ENCODE measurements at regions not wholly inside any gene's neighbourhood (a gene's known extent, or its start where the extent isn't known, plus 50 kb on each side); places are given as distances from the start of the nearest gene placed in this dataset.

DNA sequence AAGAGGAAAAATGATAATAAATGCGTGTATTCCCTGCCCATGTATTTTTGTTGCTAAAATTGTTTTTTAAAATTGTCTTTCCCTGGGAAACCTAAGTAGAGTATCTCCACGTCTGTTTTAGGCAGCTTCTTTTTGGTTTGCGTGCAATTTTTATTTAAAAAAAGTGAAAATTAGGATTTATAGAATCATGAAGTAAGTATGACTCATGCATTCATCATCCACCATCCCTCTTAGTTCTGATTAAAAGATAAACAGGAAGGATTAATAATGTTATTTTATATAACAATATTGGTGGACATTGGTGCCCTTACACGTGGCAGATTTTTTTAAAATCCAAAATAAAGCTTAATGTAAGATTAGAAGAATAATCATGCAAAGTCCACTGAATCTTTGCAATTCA lies 358.7 kb downstream of the MED10 start:
- H3K4me3 ChIP-seq (ENCODE audit: low read length): no peak overlapping the region
- TF ChIP-seq, protein P1, sequence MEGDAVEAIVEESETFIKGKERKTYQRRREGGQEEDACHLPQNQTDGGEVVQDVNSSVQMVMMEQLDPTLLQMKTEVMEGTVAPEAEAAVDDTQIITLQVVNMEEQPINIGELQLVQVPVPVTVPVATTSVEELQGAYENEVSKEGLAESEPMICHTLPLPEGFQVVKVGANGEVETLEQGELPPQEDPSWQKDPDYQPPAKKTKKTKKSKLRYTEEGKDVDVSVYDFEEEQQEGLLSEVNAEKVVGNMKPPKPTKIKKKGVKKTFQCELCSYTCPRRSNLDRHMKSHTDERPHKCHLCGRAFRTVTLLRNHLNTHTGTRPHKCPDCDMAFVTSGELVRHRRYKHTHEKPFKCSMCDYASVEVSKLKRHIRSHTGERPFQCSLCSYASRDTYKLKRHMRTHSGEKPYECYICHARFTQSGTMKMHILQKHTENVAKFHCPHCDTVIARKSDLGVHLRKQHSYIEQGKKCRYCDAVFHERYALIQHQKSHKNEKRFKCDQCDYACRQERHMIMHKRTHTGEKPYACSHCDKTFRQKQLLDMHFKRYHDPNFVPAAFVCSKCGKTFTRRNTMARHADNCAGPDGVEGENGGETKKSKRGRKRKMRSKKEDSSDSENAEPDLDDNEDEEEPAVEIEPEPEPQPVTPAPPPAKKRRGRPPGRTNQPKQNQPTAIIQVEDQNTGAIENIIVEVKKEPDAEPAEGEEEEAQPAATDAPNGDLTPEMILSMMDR (conservative IDR thresholded peaks at IDR 0.05; ENCODE audit: low read length): no peak
- DNase-seq (ENCODE audit: low read depth): no peak

GRCh38 chr5:6013506-6013905 lies 364.8 kb downstream of the MED10 start:
- TF ChIP-seq, protein P1 (conservative IDR thresholded peaks at IDR 0.05; ENCODE audit: low read length): no peak
- no peak for DNase-seq (ENCODE audit: low read depth)
- H3K4me3 ChIP-seq (ENCODE audit: low read length): no peak overlapping the region

GRCh38 chr5:6011199-6011598 lies 367.1 kb downstream of the MED10 start:
- H3K4me3 ChIP-seq (ENCODE audit: low read length): no peak overlapping the region
- TF ChIP-seq, protein P1 (conservative IDR thresholded peaks at IDR 0.05; ENCODE audit: low read length): no peak
- DNase-seq (ENCODE audit: low read depth): no peak

DNA sequence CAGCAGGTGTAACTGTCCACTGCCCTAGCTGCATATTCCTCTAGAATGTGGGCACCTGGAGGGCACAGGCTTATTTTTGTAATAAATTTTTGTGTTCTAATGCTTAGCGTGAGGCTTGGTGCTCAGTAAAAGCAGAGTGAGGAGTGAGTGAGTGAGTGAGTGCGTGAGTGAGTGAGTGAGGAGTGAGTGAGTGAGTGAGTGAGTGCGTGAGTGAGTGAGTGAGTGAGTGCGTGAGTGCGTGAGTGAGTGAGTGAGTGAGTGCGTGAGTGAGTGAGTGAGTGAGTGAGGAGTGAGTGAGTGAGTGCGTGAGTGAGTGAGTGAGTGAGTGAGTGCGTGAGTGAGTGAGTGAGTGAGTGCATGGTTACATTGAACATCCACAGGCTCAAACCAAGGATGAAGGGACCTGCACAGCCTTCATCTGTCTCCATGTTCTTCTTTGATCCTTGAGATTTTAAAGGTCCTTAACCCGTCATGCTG lies 371.5 kb downstream of the MED10 start:
- TF ChIP-seq, protein P1 (conservative IDR thresholded peaks at IDR 0.05; ENCODE audit: low read length): no peak
- no peak for DNase-seq (ENCODE audit: low read depth)
- no peak overlapping the region for H3K4me3 ChIP-seq (ENCODE audit: low read length)

- TF ChIP-seq, protein P1 (conservative IDR thresholded peaks at IDR 0.05; ENCODE audit: low read length): no peak
- DNase-seq (ENCODE audit: low read depth): no peak
- H3K4me3 ChIP-seq (ENCODE audit: low read length): no peak overlapping the region
Measured at GRCh38 chr5:6003040-6003825, 375.1 kb downstream of the MED10 start.

GRCh38 chr5:6000867-6001266 lies 377.5 kb downstream of the MED10 start:
- TF ChIP-seq, protein P1 (conservative IDR thresholded peaks at IDR 0.05; ENCODE audit: low read length): no peak
- H3K4me3 ChIP-seq (ENCODE audit: low read length): no peak overlapping the region
- no peak for DNase-seq (ENCODE audit: low read depth)

DNA sequence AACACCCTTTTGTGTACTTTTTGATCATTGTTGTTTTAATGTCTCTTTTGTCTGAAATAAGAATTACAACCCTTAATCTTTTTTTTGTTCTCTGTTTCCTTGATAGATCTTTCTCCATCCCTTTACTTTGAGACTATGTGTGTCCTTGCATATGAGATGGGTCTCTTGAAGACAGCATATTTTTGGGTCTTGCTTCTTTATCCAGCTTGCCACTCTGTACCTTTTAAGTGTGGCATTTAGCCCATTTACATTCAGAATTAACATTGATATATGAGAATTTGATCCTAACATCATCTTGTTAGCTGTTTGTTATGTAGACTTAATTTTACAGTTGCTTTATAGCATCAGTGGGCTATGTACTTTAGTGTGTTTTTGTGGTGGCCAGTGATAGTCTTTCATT lies 382.5 kb downstream of the MED10 start:
- no peak for DNase-seq (ENCODE audit: low read depth)
- no peak overlapping the region for H3K4me3 ChIP-seq (ENCODE audit: low read length)
- TF ChIP-seq, protein P1 (conservative IDR thresholded peaks at IDR 0.05; ENCODE audit: low read length): no peak
